Sigmoid colon (tissue), 4 donors: ENCODE measurements at regions not wholly inside any gene's neighbourhood (a gene's known extent, or its start where the extent isn't known, plus 50 kb on each side); places are given as distances from the start of the nearest gene placed in this dataset.

Source experiments
- EP300 ChIP-seq, 4 donors: sonication (generic); formaldehyde crosslinking; IDR thresholded peaks; one replicate each; pipeline ENCODE4 v1.6.1; 2017; ENCODE audit warnings: antibody characterized with exemption in 4 of 4
- TF ChIP-seq, protein P1 (sequence below), 4 experiments: fragments of 450-650 bp in 3 of 4; fragments of 200-600 bp in 1 of 4; IDR thresholded peaks; one replicate each; pipeline ENCODE4 v1.5.1; 2016 to 2019; ENCODE audit warnings: antibody characterized with exemption in 4 of 4, mild to moderate bottlenecking in 3 of 4, moderate library complexity in 2 of 4

DNA sequence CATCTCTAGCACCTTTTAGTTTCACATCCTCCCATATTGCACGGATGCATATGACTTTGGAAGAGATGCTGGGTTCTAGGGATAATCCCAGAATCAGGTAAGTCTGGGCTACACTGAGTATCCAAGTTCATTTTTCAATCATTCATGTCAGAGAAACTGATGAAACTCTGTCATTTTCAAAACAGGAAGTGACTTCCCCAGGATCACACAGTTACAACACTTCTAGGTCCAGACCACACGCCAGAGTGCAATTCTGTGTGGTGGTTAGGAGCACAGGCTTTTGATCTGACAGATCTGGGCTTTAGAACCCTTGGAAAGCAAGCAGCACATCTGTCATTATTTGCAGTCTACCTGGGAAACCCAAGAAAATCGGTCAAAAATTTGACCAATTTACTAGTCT, 52.1 kb upstream of the CDKN2AIP start:
- TF ChIP-seq, protein P1, sequence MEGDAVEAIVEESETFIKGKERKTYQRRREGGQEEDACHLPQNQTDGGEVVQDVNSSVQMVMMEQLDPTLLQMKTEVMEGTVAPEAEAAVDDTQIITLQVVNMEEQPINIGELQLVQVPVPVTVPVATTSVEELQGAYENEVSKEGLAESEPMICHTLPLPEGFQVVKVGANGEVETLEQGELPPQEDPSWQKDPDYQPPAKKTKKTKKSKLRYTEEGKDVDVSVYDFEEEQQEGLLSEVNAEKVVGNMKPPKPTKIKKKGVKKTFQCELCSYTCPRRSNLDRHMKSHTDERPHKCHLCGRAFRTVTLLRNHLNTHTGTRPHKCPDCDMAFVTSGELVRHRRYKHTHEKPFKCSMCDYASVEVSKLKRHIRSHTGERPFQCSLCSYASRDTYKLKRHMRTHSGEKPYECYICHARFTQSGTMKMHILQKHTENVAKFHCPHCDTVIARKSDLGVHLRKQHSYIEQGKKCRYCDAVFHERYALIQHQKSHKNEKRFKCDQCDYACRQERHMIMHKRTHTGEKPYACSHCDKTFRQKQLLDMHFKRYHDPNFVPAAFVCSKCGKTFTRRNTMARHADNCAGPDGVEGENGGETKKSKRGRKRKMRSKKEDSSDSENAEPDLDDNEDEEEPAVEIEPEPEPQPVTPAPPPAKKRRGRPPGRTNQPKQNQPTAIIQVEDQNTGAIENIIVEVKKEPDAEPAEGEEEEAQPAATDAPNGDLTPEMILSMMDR (IDR thresholded peaks at IDR 0.05) = no peak
- TF ChIP-seq EP300 (IDR thresholded peaks at IDR 0.05) = no peak
